Astrocyte (in vitro differentiated cells and primary cell): ENCODE measurements at regions not wholly inside any gene's neighbourhood (a gene's known extent, or its start where the extent isn't known, plus 50 kb on each side); places are given as distances from the start of the nearest gene placed in this dataset.

ENCODE experiments used
- DNase-seq: peaks from one replicate; pipeline ENCODE4 v3.0.0-alpha.2; 2010; ENCODE audit warnings: low read depth
- FAIRE-seq: peaks from 2 replicates; lab custom pipeline; 2011; peaks lifted over from hg19 to GRCh38; lab: Jason Lieb, UNC
- H2AFZ ChIP-seq: 2 replicates; pipeline ENCODE4 v1.6.0; 2012; ENCODE audit warnings: low read depth, low read length, inconsistent platforms
- H3K27ac ChIP-seq: 2 replicates; pipeline ENCODE4 v1.5.1; 2011; ENCODE audit warnings: low read depth, low read length, inconsistent platforms
- H3K27me3 ChIP-seq: 2 replicates; pipeline ENCODE4 v1.6.0; 2011; ENCODE audit warnings: low read length, inconsistent platforms; ENCODE audit not compliant: insufficient read depth
- H3K36me3 ChIP-seq: 2 replicates; pipeline ENCODE4 v1.5.1; 2011; ENCODE audit warnings: low read length, inconsistent platforms; ENCODE audit not compliant: insufficient read depth
- H3K4me1 ChIP-seq: 2 replicates; pipeline ENCODE4 v1.5.1; 2011; ENCODE audit warnings: low read length, inconsistent platforms; ENCODE audit not compliant: insufficient read depth
- H3K4me2 ChIP-seq: 2 replicates; pipeline ENCODE4 v1.6.0; 2012; ENCODE audit warnings: low read length, inconsistent platforms
- H3K4me3 ChIP-seq: 2 replicates; pipeline ENCODE4 v1.5.1; 2011; ENCODE audit warnings: low read depth, mild to moderate bottlenecking, low read length, inconsistent platforms; ENCODE audit not compliant: insufficient read depth
- H3K79me2 ChIP-seq: 2 replicates; pipeline ENCODE4 v1.6.0; 2012; ENCODE audit warnings: mild to moderate bottlenecking, low read length, inconsistent platforms; ENCODE audit not compliant: insufficient read depth
- H3K9ac ChIP-seq: 2 replicates; pipeline ENCODE4 v1.6.0; 2012; ENCODE audit warnings: mild to moderate bottlenecking, low read length, inconsistent platforms
- H3K9me3 ChIP-seq: 2 replicates; pipeline ENCODE4 v1.5.1; 2012; ENCODE audit warnings: low read depth, mild to moderate bottlenecking, low read length, inconsistent platforms; ENCODE audit not compliant: insufficient read depth
- H4K20me1 ChIP-seq: 2 replicates; pipeline ENCODE4 v1.6.0; 2012; ENCODE audit warnings: low read length, inconsistent platforms; ENCODE audit not compliant: insufficient read depth
- H3K27ac Mint-ChIP-seq: one replicate; pipeline ENCODE4 v1.8.0; 2021; ENCODE audit warnings: mild to moderate bottlenecking, mixed read lengths; ENCODE audit not compliant: unreplicated experiment
- H3K27me3 Mint-ChIP-seq: one replicate; pipeline ENCODE4 v1.8.0; 2021; ENCODE audit warnings: low read depth, mixed read lengths; ENCODE audit not compliant: unreplicated experiment
- H3K36me3 Mint-ChIP-seq: one replicate; pipeline ENCODE4 v1.8.0; 2021; ENCODE audit warnings: low read depth, mixed read lengths; ENCODE audit not compliant: unreplicated experiment
- H3K4me1 Mint-ChIP-seq: one replicate; pipeline ENCODE4 v1.8.0; 2021; ENCODE audit warnings: low read depth, mixed read lengths; ENCODE audit not compliant: unreplicated experiment
- H3K4me3 Mint-ChIP-seq: one replicate; pipeline ENCODE4 v1.8.0; 2021; ENCODE audit warnings: mild to moderate bottlenecking, moderate library complexity, mixed read lengths; ENCODE audit not compliant: unreplicated experiment
- H3K9me3 Mint-ChIP-seq: one replicate; pipeline ENCODE4 v1.8.0; 2021; ENCODE audit warnings: mild to moderate bottlenecking, mixed read lengths; ENCODE audit not compliant: unreplicated experiment
- EZH2 ChIP-seq: IDR thresholded peaks from 2 replicates; pipeline ENCODE4 v1.6.1; 2012; ENCODE audit warnings: mild to moderate bottlenecking, low read length, inconsistent platforms; ENCODE audit not compliant: insufficient read depth
- TF ChIP-seq, protein P1 (sequence below): IDR thresholded peaks from 2 replicates; pipeline ENCODE4 v1.5.1; 2011; ENCODE audit warnings: low read depth, mild to moderate bottlenecking, inconsistent platforms, low read length, moderate library complexity; ENCODE audit not compliant: insufficient read depth

DNA sequence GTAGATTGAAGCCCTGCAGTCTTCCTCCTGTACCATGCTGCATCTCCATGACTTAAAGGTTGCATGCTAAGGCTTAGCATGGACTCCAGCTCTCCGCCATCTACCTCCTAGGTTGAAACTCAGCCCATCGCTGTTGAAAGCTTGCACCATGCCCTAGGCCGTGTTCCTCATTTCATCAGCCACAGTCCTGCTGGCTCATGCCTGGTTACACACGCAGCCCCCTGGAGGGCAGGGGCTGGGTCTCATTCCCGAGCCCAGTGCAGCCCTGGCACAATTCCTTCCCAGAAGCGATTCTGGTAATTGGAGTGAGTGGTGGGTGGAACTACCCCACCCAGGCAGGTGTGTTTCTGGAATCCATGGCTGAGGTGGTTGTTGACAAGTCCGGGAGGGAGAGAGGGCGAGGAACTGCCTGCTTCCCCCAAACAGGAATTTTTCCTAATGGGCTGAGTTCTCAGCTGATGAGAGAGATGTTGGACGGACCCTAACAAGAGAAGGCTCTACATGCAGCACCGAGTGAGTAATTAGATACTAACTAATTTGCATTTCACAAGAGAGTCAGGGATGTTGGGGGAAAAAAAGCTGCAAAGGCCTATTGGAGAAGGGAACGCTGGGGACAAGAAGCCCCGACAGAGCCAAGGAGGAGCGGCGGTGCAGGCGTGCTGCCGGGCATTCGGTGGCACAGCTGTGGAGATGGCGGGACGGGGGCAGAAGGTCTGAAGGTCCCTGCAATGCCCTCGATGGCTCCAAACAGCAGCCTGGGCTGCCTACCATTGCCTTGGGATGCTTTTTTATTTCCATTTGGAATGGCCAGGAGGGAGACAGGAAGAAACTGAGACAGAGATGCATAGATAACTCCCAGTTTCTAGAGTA is 92.3 kb upstream of the TLE3 start:
- H3K4me3 ChIP-seq, result no peak overlapping the region
- peaks cover 3% of the 10 kb centered on the region for H3K9me3 ChIP-seq
- no peak for FAIRE-seq
- no peaks in the 10 kb centered on the region for H3K79me2 ChIP-seq
- Mint-ChIP-seq H3K4me3 (no peak overlapping the region), H3K9me3 (peaks cover 20% of the 10 kb centered on the region), H3K36me3 (peaks cover 6% of the 10 kb centered on the region), H3K27ac (no peak overlapping the region), H3K4me1 (peaks cover 16% of the 10 kb centered on the region), H3K27me3 (peaks cover 76% of the 10 kb centered on the region)
- no peaks in the 10 kb centered on the region for H3K4me1 ChIP-seq
- TF ChIP-seq EZH2, result no peak
- TF ChIP-seq, protein P1, sequence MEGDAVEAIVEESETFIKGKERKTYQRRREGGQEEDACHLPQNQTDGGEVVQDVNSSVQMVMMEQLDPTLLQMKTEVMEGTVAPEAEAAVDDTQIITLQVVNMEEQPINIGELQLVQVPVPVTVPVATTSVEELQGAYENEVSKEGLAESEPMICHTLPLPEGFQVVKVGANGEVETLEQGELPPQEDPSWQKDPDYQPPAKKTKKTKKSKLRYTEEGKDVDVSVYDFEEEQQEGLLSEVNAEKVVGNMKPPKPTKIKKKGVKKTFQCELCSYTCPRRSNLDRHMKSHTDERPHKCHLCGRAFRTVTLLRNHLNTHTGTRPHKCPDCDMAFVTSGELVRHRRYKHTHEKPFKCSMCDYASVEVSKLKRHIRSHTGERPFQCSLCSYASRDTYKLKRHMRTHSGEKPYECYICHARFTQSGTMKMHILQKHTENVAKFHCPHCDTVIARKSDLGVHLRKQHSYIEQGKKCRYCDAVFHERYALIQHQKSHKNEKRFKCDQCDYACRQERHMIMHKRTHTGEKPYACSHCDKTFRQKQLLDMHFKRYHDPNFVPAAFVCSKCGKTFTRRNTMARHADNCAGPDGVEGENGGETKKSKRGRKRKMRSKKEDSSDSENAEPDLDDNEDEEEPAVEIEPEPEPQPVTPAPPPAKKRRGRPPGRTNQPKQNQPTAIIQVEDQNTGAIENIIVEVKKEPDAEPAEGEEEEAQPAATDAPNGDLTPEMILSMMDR, result no peak
- H3K9ac ChIP-seq, result no peak overlapping the region
- no peaks in the 10 kb centered on the region for H3K36me3 ChIP-seq
- no peaks in the 10 kb centered on the region for H4K20me1 ChIP-seq
- DNase-seq, result no peak
- no peak overlapping the region for H3K4me2 ChIP-seq
- H3K27ac ChIP-seq, result no peak overlapping the region
- no peak overlapping the region for H2AFZ ChIP-seq
- peaks cover 20% of the 10 kb centered on the region for H3K27me3 ChIP-seq

GRCh38 chr15:70188286-70188685 is 90.6 kb upstream of the TLE3 start:
- Histone ChIP-seq H3K79me2 (no peaks in the 10 kb centered on the region), H3K9ac (no peak overlapping the region), H3K36me3 (no peaks in the 10 kb centered on the region), H3K9me3 (peaks cover 3% of the 10 kb centered on the region), H3K27ac (no peak overlapping the region), H2AFZ (no peak overlapping the region), H3K27me3 (peaks cover 20% of the 10 kb centered on the region), H3K4me3 (no peak overlapping the region), H3K4me1 (no peaks in the 10 kb centered on the region), H4K20me1 (no peaks in the 10 kb centered on the region), H3K4me2 (no peak overlapping the region)
- peaks cover 20% of the 10 kb centered on the region for H3K9me3 Mint-ChIP-seq
- TF ChIP-seq EZH2, result no peak
- TF ChIP-seq, protein P1, result no peak
- H3K4me3 Mint-ChIP-seq, result no peak overlapping the region
- H3K4me1 Mint-ChIP-seq, result peaks cover 19% of the 10 kb centered on the region
- no peak for DNase-seq
- H3K27me3 Mint-ChIP-seq, result peaks cover 74% of the 10 kb centered on the region
- H3K36me3 Mint-ChIP-seq, result peaks cover 6% of the 10 kb centered on the region
- no peak for FAIRE-seq
- no peak overlapping the region for H3K27ac Mint-ChIP-seq

GRCh38 chr15:70187331-70187730 is 89.6 kb upstream of the TLE3 start:
- peaks cover 19% of the 10 kb centered on the region for H3K4me1 Mint-ChIP-seq
- peaks cover 6% of the 10 kb centered on the region for H3K36me3 Mint-ChIP-seq
- H3K9me3 Mint-ChIP-seq, result peaks cover 19% of the 10 kb centered on the region
- Histone ChIP-seq H3K79me2 (no peaks in the 10 kb centered on the region), H3K4me3 (no peak overlapping the region), H3K36me3 (no peaks in the 10 kb centered on the region), H3K9me3 (peaks cover 3% of the 10 kb centered on the region), H4K20me1 (no peaks in the 10 kb centered on the region), H3K4me1 (no peaks in the 10 kb centered on the region), H2AFZ (no peak overlapping the region), H3K27ac (no peak overlapping the region), H3K9ac (no peak overlapping the region), H3K4me2 (no peak overlapping the region), H3K27me3 (peaks cover 16% of the 10 kb centered on the region)
- FAIRE-seq (no peak), DNase-seq (no peak)
- peaks cover 78% of the 10 kb centered on the region for H3K27me3 Mint-ChIP-seq
- H3K4me3 Mint-ChIP-seq, result no peak overlapping the region
- H3K27ac Mint-ChIP-seq, result no peak overlapping the region
- TF ChIP-seq, protein P1, result no peak
- TF ChIP-seq EZH2, result no peak
